B cell (primary cell): ENCODE measurements at regions not wholly inside any gene's neighbourhood (a gene's known extent, or its start where the extent isn't known, plus 50 kb on each side); places are given as distances from the start of the nearest gene placed in this dataset.

ENCODE experiments used
- ATAC-seq: fragments of 200-7000 bp; cut with Tn5 transposase; one replicate; pipeline ENCODE4 v1.10.0; 2021; ENCODE audit warnings: low read depth, mild to moderate bottlenecking, moderate number of reproducible peaks, moderate library complexity
- CTCF ChIA-PET: fragments of 350-600 bp; sonication (Branson Sonifier 250); formaldehyde crosslinking; loops from one replicate; lab custom pipeline; 2021; ENCODE audit warnings: antibody characterized with exemption, inconsistent platforms; lab: Charles Lee
- POLR2A ChIA-PET: fragments of 350-600 bp; sonication (Branson Sonifier 250); formaldehyde crosslinking; loops from one replicate; lab custom pipeline; 2021; ENCODE audit warnings: antibody characterized with exemption; lab: Charles Lee
- DNase-seq: peaks from one replicate; pipeline ENCODE4 v3.0.0; 2013
- H2AFZ ChIP-seq: 2 replicates; pipeline ENCODE4 v1.6.1; 2012; ENCODE audit warnings: mild to moderate bottlenecking, low read depth, low read length; ENCODE audit not compliant: insufficient read depth, poor library complexity, severe bottlenecking
- H3K27ac ChIP-seq, 2 donors: 1 replicate in 1 of 2; 2 replicates in 1 of 2; pipeline ENCODE4 v1.5.1; 2012 to 2013; ENCODE audit warnings: low read length in 2 of 2, mild to moderate bottlenecking in 2 of 2, moderate library complexity in 1 of 2
- H3K27me3 ChIP-seq, 4 experiments: fragments of 200-600 bp in 1 of 4; sonication (generic) in 1 of 4; replicated peaks in 1 of 4; 1 replicate in 2 of 4; 2 replicates in 2 of 4; pipeline versions ENCODE4 v1.6.1 to v1.7.0; 2013 to 2016; ENCODE audit warnings: low read length in 3 of 4, mild to moderate bottlenecking in 2 of 4, mixed read lengths in 1 of 4, moderate library complexity in 1 of 4; ENCODE audit not compliant: insufficient read depth in 4 of 4, control insufficient read depth in 3 of 4; ENCODE audit errors: control extremely low read depth in 1 of 4
- H3K36me3 ChIP-seq, 2 experiments: replicated peaks in 1 of 2; 1 replicate in 1 of 2; 2 replicates in 1 of 2; pipeline versions ENCODE4 v1.6.1 to v1.7.1; 2013; ENCODE audit warnings: low read length in 1 of 2; ENCODE audit not compliant: insufficient read depth in 2 of 2, control insufficient read depth in 1 of 2; ENCODE audit errors: control extremely low read depth in 1 of 2, extremely low read depth in 1 of 2
- H3K4me1 ChIP-seq, 2 donors: fragments of 200-600 bp in 1 of 2; sonication (generic) in 1 of 2; 1 replicate in 1 of 2; 2 replicates in 1 of 2; pipeline versions ENCODE4 v1.5.1 to v1.6.1; 2013 to 2017; ENCODE audit warnings: low read length in 2 of 2; ENCODE audit not compliant: control insufficient read depth in 2 of 2, insufficient read depth in 2 of 2
- H3K4me2 ChIP-seq: replicated peaks from 2 replicates; pipeline ENCODE3; 2012; ENCODE audit warnings: mild to moderate bottlenecking, low read depth, low read length; ENCODE audit not compliant: poor library complexity, severe bottlenecking
- H3K4me3 ChIP-seq, 5 experiments: fragments of 200-600 bp in 1 of 5; sonication (generic) in 1 of 5; 1 replicate in 3 of 5; 2 replicates in 2 of 5; pipeline versions ENCODE4 v1.5.1 to v1.7.0; 2011 to 2016; ENCODE audit warnings: low read length in 4 of 5, mild to moderate bottlenecking in 4 of 5, low read depth in 2 of 5, control low read depth in 1 of 5, moderate library complexity in 1 of 5; ENCODE audit not compliant: insufficient read depth in 1 of 5; ENCODE audit errors: control extremely low read depth in 1 of 5, extremely low read depth in 1 of 5
- H3K79me2 ChIP-seq: fragments of 200-600 bp; sonication (generic); one replicate; pipeline ENCODE4 v1.6.0; 2016; ENCODE audit warnings: low read length; ENCODE audit not compliant: control insufficient read depth, insufficient read depth
- H3K9ac ChIP-seq: fragments of 200-600 bp; sonication (generic); 2 replicates; pipeline ENCODE4 v1.6.1; 2017; ENCODE audit warnings: mild to moderate bottlenecking, low read length, moderate library complexity
- H3K9me3 ChIP-seq, 3 donors: one replicate each; pipeline versions ENCODE4 v1.6.1 to v1.7.1; 2013; ENCODE audit warnings: low read length in 2 of 3; ENCODE audit not compliant: control insufficient read depth in 2 of 3, insufficient read depth in 1 of 3; ENCODE audit errors: control extremely low read depth in 1 of 3
- H4K20me1 ChIP-seq: 2 replicates; pipeline ENCODE4 v1.6.0; 2012; ENCODE audit warnings: mild to moderate bottlenecking, low read length; ENCODE audit not compliant: insufficient read depth, control insufficient read depth, poor library complexity, severe bottlenecking
- H3K27ac Mint-ChIP-seq: one replicate; pipeline ENCODE4 v1.8.0; 2021; ENCODE audit warnings: mixed read lengths
- H3K27me3 Mint-ChIP-seq: one replicate; pipeline ENCODE4 v1.8.0; 2021; ENCODE audit warnings: mixed read lengths
- H3K4me1 Mint-ChIP-seq: one replicate; pipeline ENCODE4 v1.8.0; 2021; ENCODE audit warnings: mixed read lengths
- H3K4me3 Mint-ChIP-seq: one replicate; pipeline ENCODE4 v1.8.0; 2021; ENCODE audit warnings: mixed read lengths
- H3K9me3 Mint-ChIP-seq: one replicate; pipeline ENCODE4 v1.8.0; 2022; ENCODE audit warnings: mixed read lengths; ENCODE audit not compliant: insufficient read depth
- CTCF ChIP-seq: fragments of 200-600 bp; IDR thresholded peaks from one replicate; pipeline ENCODE4 v1.8.0; 2022; ENCODE audit warnings: antibody characterized with exemption, mild to moderate bottlenecking
- EZH2 ChIP-seq: IDR thresholded peaks from 2 replicates; pipeline ENCODE4 v1.6.1; 2012; ENCODE audit warnings: borderline replicate concordance, low read depth, mild to moderate bottlenecking, moderate library complexity, low read length; ENCODE audit not compliant: insufficient read depth, poor library complexity, severe bottlenecking
- whole genome bisulfite sequencing: methylation state at CpG from one replicate; pipeline ENCODE4 v1.1.5; 2013; ENCODE audit warnings: missing lambda C conversion rate; ENCODE audit not compliant: insufficient coverage; 5-methylcytosine and 5-hydroxymethylcytosine counted together
- intact Hi-C: fragments of 100-400 bp; cut with micrococcal nuclease; formaldehyde crosslinking; loops from one replicate; pipeline ENCODE4 v1.10.0; 2022

GRCh38 chr20:22302039-22302438, 282.3 kb downstream of the FOXA2 start:
- whole genome bisulfite sequencing: 100% methylated on average over 1 of the region's 2 CpGs
- no peaks in the 10 kb centered on the region for H3K4me1 ChIP-seq
- intact Hi-C loops: no loop called here

GRCh38 chr20:22293886-22294285, 290.5 kb downstream of the FOXA2 start:
- Histone ChIP-seq H3K27me3 (no peaks in the 10 kb centered on the region), H3K4me1 (no peaks in the 10 kb centered on the region), H3K79me2 (no peaks in the 10 kb centered on the region), H3K9me3 (no peaks in the 10 kb centered on the region), H3K4me2 (no peak overlapping the region), H4K20me1 (no peaks in the 10 kb centered on the region), H3K4me3 (no peak overlapping the region), H2AFZ (no peak overlapping the region), H3K27ac (no peak overlapping the region), H3K9ac (no peak overlapping the region), H3K36me3 (no peaks in the 10 kb centered on the region)
- peaks cover 4% of the 10 kb centered on the region for H3K27me3 Mint-ChIP-seq
- H3K4me3 Mint-ChIP-seq: no peak overlapping the region
- TF ChIP-seq EZH2 (no peak), CTCF (no peak)
- ATAC-seq (no peak), DNase-seq (no peak)
- WGBS: 72% methylated on average over 3 of the region's 4 CpGs
- POLR2A ChIA-PET: no interaction called here
- H3K27ac Mint-ChIP-seq: no peak overlapping the region
- CTCF ChIA-PET: no interaction called here
- H3K9me3 Mint-ChIP-seq: peaks cover 1% of the 10 kb centered on the region
- H3K4me1 Mint-ChIP-seq: no peaks in the 10 kb centered on the region
- intact Hi-C loops: no loop called here

More at GRCh38 chr20:22302039-22302438, 282.3 kb downstream of the FOXA2 start:
- POLR2A ChIA-PET: no interaction called here
- no peak for ATAC-seq
- CTCF ChIA-PET: no interaction called here
- H3K4me3 ChIP-seq: no peak overlapping the region
- Mint-ChIP-seq H3K4me1 (no peaks in the 10 kb centered on the region), H3K4me3 (no peak overlapping the region), H3K27me3 (peaks cover 8% of the 10 kb centered on the region), H3K9me3 (peaks cover 5% of the 10 kb centered on the region), H3K27ac (no peak overlapping the region)
- H3K36me3 ChIP-seq: no peaks in the 10 kb centered on the region
- no peaks in the 10 kb centered on the region for H3K9me3 ChIP-seq
- no peaks in the 10 kb centered on the region for H3K79me2 ChIP-seq
- H3K9ac ChIP-seq: no peak overlapping the region
- no peak overlapping the region for H2AFZ ChIP-seq
- no peak for DNase-seq
- H3K27ac ChIP-seq: no peak overlapping the region
- no peaks in the 10 kb centered on the region for H4K20me1 ChIP-seq
- no peak overlapping the region for H3K4me2 ChIP-seq
- peaks cover 0 to 2% (median 0%) of the 10 kb centered on the region in 4 experiments for H3K27me3 ChIP-seq
- TF ChIP-seq EZH2 (no peak), CTCF (no peak)
